ENCODE measurements at regions not wholly inside any gene's neighbourhood (a gene's known extent, or its start where the extent isn't known, plus 50 kb on each side); places are given as distances from the start of the nearest gene placed in this dataset.

DNA sequence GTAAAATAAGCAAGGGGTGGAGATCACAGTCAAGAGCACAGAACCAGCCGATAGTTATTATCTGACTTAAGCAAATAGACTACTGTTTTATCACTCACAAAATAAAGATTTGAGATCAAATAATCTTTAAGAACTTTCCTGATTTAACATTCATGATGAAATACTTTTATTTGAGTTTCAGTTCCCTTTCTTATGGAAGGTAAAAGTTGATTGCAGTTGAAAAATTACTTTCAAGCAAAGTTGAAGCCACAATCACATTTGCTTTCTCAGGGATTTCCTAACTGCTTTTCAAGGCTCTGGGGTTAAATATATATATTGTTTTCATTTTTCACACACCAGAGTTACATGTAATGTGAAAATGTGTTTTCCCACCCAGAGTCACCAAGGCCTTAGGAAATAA is 599.5 kb downstream of the KCNJ3 start:
- DNase-seq (ENCODE audit: low spot score), result no peak

DNA sequence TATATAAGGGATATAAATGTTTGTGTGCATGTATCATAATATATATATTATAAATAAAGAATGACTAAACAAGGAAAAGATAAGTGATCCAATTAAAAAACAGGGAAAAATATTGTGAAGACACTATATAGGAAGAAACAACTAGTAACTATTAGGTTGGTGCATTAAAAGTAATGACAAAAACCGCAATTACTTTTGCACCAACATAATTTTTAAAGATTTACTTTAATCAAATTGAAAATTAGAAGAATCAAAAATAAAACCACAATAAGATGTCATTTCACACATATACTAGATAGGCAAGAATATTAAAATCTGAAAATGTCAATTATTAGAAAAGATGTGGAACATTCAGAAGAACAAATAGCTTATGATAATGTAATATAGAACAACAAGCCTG is 595.9 kb downstream of the KCNJ3 start:
- DNase-seq (ENCODE audit: low spot score), result no peak

DNA sequence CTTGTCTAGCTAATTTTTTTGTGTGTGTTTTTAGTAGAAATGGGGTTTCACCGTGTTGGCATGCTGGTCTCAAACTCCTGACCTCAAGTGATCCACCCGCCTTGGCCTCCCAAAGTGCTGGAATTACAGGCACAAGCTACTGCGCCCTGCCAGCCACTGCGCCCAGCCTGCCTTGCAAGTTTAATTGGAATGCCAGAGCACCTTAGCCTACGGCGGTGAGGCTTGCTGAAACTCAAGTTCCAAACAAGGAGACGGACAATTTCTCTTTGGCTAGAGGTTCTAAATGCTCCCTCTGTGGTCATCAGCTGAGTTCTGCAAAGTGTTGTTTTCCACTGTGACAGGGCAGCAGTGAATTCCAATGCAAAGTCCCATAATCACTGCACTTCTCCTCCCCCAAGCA is 583.4 kb downstream of the KCNJ3 start:
- no peak for DNase-seq (ENCODE audit: low spot score)

DNA sequence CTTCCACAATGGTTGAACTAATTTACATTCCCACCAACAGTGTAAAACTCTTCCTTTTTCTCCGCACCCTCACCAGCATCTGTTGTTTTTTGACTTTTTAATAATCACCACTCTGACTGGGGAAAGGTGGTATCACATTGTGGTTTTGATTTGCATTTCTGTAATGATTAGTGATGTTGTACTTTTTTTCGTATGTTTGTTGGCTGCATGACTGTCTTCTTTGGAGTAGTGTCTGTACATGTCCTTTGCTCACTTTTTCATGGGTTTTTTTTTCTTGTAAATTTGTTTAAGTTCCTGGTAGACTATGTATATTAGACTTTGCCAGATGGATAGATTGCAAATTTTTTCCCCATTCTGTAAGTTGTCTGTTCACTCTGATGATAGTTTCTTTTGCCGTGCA is 574.8 kb downstream of the KCNJ3 start:
- DNase-seq (ENCODE audit: low spot score), result no peak

DNA sequence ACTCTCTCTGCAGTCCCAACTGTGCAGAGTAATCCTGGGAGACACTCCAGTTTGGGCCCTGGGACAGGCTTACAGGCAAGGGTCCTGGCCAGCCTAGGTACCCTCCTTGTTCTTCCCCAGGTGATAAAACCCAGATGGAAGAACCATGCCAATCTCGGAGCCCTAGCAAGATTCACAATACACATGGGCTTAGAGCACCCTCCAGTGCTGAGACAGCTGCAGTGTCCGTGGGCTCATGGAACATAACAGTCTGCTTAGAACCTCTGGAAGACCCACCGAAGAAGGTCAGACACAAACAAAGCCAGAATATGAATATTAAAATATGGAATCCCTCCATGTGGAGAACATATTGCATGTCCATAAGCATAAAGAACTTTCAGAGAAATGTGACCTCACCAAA is 568.1 kb downstream of the KCNJ3 start:
- DNase-seq (ENCODE audit: low spot score), result peak; percentile 21

DNA sequence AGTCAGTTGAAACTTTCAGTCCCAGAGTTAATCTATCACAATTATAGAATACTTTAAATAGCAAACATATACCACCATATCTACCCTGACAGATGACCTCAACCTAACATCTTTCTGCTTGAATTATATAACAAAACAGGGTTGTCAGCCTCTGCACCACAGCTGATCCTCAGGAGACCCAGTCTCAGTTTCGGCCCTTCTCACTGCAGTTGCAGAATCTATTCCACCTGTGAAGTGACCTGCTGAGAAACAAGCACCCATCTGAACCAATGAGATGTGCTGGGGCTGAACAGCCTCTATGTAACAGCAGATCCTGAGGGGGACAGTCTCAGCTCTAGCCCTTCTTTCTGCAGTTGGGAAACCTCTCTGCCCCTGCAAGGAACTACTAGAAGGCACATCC is 567.6 kb downstream of the KCNJ3 start:
- DNase-seq (ENCODE audit: low spot score), result no peak

DNA sequence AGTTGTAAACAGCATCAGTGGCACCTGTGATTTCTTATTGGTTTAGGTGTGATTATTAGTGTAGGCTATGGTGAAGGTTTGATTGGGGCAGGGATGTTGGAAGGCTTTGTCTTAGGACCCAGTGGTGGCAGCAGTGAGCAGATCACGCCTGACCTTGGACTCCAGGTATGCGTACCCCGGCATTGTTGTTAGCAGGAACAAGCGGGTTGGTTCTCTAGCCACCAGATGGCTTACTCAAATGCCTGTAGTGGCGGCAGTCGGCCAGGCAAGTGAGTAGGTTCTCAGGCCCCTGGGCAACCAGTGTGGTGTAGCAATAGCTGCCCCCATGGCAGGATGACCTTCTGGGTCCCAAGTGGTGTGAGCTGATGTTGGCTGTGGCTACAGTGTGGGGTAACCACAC is 558.3 kb downstream of the KCNJ3 start:
- DNase-seq (ENCODE audit: low spot score), result peak; percentile 14

DNA sequence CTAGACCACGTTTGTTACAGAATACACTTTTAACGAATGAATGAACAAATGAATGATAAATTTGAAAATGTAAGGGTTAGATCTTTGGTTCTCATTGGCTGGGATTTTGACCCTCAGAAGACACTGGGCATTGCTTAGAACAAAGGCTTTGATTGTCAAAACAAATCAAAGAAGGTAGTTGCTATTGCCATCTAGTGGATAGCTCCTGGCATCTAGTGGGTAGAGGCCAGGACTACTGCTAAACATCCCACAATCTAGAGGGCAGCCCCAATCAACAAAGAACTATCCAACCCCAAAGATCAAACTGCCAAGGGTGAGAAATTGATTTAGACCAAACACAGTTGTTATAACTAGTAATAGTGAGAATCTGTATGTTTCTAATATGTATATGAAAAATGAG is 552.3 kb downstream of the KCNJ3 start:
- DNase-seq (ENCODE audit: low spot score), result peak; percentile 39

DNA sequence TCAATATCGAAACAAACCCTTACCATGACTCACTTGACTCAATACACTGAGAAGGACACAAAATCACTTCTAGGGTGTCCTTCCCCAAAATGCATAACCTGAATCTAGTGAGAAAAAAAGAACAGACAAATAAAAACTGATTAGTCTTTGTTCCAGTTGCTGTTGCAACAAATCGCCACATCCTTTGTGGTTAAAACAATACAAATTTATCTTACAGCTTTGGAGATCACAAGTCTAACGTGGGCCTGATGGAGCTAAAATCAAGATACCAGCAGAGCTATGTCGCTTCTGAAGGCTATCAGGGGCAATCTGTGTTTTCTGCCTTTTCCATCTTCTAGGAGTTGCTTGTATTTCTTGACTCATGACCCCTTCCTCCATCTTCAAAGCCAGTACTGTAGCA is 541.7 kb downstream of the KCNJ3 start:
- DNase-seq (ENCODE audit: low spot score), result no peak

DNA sequence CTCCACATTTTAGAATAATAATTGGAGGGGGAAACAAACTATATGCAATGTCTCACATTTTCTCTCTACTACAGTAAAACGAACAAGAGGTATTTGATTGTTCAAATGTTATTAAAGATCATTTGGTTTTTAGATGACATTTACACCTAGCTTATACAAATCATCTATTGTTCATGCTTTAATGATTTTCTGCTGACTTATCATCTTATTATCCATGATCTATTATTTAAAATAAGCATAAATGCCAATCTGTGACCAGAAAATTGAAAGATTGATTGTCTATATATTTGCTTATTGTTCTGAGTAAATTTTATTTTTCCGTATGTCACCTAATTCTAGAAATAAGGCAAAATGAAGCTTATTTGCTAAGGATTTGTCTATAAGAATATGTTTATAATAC is 537.2 kb downstream of the KCNJ3 start:
- no peak for DNase-seq (ENCODE audit: low spot score)

DNA sequence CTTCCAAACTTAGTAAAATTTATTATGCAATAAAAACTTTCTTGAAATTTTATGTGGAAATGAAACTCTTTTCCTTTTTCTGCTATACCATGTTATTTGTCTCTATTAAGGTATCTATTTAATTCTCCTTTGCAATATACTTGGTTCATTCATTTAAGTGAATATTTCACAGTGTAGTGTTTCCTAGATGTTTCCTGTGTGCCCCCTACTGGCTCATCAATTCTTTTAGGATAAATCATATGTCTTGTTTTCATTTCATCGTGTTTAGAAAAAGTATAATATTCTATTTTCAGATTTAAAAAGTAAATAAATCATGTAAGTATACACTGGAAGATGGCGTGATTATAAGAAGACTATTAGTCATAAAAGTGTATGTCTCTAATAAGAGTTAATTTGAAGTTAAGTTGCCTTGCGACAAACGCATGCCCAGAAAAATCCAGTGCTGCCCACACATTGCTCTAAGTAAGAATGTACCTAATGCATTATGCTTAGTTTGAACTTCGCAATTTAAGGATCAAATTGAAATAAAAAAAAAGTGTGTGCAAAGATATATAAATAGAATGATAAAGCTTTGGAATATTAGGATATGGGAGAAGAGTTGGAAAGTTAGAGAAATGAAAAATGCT is 525.4 kb downstream of the KCNJ3 start:
- DNase-seq (ENCODE audit: low spot score), result peak; percentile 12

DNA sequence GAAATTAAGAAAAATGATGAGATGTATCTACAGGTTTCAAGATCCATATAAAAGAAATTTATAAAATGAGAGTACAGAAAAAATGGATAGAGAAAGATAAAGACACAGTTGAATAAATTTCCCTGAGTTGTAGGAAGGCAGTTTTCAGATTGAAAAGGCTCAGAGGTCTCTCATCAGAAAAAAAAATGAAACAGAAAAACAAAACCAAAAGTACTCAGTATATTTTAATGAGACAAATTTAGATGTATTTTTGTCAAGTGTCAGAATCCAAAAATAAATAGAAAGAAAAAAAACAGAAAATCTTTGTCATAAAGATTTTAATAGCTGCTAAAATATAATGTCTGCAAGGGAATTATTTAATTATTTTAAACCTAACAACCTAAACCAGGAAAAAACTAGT is 520.5 kb downstream of the KCNJ3 start:
- DNase-seq (ENCODE audit: low spot score), result no peak

DNA sequence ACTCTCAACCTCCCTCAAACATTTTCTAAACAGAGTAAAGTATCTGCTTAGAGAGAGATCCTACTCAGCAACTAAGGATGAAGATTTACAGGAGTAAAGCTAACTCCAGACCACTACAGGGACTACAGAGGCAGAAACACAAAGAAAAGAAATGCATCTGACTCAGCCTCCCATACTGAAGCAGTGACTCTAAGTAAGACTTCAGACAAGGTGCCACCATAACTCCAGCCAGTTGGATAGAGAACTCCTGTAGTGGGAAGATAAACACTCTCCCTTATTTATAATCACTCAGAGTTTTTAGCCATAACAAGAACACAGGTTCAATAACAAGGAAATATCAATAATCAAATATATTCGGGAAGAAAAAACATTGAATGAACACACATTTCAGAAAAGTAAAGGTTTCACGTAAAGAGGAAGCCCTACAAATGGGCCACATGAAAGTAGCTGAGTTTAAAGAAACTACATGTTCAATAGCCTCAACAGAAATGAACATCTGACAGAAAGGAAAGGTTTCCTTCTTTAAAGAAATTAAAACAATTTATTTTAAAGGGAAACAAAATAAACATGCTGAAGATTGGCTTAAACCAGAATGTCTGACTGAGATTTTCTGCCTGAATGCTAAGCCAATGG is 519.9 kb downstream of the KCNJ3 start:
- no peak for DNase-seq (ENCODE audit: low spot score)

DNA sequence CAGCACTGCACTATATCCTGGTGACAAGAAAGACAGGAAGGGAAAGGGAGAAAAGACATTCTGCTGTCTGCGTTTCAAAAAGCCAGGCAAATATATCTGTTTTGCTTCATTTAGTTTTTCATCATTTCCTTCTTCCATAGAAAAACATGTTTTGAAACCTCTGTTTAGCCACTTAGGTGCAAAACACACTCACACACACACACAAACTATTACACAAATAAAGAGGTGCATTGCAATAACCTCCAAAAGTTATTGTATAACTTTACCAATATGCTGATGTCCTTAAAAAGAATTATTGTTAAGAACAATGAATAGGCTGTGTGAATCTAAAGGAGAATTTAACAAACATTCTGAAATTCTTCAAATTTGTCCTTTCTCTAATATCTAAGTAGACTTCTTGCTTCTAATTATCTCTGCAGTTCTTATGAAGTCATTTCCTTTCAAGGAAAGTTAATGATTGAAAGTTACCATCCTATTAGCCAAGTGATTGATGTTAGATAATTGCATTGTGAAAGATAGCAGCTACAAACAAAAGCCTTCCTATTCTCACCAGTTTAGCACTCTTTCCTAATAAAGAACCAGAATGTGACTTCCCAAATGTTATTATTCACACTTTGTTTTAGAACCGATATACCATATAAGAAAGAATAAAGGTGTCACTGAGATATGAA is 516.7 kb downstream of the KCNJ3 start:
- no peak for DNase-seq (ENCODE audit: low spot score)

DNA sequence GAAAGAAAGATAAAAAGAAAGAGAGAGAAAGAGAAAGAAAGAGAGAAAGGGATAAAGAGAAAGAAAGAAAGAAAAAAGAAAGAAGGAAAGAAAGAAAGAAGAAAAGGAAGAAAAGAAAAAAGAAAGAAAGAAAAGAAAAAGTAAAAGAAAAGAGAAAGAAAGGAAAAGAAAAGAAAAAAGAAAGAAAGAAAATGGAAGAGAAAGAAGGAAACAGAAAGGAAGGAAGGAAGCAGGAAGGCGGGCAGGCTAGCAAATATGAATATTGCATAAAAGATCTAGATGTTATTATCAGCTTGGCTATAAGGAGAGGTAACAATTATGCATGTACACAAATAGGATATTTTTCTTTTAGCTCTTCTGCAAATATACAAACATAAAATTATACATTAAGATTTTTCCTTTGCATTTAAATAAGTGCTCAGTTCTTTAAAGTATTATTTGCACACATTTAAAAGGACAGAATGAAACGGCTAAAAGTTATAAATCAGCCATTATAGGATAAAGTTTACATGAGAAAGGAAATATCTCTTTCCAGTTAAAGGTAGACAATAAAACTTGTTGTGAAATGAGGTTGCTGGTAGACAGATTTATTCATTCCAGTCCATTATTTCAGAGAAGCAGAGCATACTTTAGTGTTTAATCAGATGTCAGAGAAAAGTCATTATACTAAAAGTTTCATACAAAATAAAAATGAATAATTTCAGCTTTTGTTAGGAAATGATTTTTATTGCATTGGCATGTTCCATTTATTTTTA is 511.4 kb downstream of the KCNJ3 start:
- DNase-seq (ENCODE audit: low spot score), result no peak

DNA sequence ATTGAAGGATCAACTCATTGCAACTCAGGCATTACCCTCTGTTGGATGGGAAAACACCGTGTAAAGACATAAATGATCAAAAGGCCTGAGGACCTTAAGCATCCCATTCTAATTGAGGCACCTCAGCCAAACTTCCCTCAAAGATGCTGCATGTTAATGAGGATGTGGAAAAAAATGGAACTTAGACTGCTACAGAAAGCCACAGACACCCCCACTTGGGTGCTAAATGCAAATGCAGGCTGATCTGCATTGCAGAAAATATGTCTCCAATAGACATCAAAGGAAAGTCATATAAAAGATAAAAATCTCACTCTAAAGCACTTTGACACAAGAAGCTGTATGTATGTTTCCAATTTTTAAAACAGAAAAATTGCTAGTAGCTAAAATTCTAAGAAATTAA is 504.7 kb downstream of the KCNJ3 start:
- no peak for DNase-seq (ENCODE audit: low spot score)

DNA sequence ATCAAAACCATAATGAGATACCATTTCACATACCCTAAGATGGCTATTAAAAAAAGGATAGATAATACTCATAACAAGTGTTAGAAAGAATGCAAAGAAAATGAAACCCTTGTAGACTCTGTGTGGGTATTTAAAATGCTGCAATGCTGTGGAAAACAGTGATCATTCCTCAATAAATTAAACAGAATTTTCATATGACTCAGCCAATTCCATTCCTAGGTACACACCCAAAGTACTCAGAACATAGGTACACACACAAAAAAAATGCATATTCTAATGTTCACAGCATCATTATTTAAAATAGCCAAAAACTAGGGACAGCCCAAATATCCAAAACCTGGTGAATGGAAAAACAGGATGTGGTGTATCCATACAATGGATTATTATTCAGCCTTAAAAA is 502.3 kb downstream of the KCNJ3 start:
- no peak for DNase-seq (ENCODE audit: low spot score)

DNA sequence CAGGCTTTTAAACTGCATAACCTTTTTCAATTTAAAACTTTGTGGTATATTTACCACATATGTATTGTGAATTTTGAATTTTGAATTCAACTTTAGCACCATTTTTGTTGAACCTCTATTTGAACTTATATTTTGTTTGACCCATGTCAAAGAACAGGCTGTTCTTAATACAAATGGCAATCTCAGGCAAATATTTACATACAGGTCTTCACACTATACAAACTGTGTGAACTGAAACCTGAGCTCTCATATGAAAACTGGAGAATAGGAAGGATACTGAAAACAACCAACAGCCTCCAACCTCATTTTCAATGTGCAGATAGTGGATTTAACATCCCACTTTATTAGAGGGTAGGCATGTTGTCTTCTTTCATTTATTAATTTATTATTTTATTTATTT is 491.8 kb downstream of the KCNJ3 start:
- DNase-seq (ENCODE audit: low spot score), result no peak

DNA sequence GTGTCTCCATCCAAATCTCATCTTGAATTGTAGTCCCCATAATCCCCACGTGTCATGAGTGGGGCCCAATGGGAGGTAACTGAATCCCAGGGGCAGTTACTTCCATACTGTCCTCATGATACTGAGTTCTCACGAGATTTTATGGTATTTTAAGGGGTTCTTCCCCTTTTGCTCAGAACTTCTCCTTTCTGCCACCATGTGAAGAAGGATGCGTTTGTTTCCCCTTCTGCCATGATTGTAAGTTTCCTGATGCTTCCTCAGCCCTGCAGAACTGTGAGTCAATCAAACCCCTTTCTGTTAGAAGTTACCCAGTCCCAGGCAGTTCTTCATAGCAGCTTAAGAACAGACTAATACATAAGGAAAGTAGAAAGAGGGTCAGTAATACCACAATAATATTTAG is 480.4 kb downstream of the KCNJ3 start:
- DNase-seq (ENCODE audit: low spot score), result no peak

DNA sequence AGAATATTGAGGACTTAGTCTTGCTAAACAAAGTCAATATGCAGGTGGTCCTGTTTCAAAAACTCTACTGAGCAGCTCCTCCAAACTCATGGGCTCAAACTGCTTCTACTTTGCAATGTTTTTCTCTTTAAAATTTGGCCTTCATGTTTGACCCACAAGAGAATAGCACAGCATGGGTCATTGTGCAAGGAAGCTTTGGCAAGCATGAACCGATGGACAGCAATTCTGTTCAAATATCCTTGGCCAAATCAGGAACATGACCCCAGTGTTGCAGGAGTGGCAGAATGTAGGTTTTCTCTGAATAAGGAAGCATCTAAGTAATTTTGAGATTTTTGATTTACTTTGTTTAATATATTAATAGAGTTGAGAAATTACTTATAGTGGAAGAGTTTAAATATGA is 477.9 kb downstream of the KCNJ3 start:
- DNase-seq (ENCODE audit: low spot score), result no peak

DNA sequence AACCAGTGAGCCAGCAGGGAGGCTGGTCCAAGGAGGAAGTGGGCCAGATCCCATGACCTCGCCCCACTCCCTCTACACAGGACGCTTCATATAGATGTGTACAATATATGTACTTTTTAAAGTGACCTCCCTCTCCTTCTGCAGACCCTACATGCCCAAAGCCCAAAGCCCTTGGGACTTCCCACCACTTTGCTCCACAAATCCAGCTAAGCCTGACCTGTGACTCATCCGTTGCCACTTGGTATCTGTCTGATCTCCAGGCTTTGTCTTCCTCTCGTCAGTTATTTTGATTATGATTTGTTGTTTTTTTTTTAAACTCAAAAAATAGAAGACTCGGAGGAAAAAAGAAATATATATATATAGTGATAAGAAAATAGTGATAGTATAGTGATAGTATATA is 470.8 kb downstream of the KCNJ3 start:
- DNase-seq (ENCODE audit: low spot score), result no peak

DNA sequence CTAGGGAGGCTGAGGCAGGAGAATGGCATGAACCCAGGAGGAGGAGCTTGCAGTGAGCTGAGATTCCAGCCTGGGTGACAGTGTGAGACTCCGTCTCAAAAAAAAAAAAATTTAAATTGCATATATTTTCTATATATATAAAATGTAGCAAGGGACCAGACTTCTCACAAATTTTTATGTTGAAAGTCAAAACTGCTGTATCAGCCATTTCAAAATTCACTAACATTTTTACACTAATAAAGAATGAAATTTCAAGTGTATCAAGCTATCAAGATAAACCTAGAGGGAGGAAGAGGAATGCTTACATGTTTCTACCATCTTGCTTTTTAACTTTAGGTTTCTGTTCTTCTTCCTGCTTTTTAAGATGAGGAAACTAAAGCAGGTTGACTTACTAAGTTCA is 464.0 kb downstream of the KCNJ3 start:
- no peak for DNase-seq (ENCODE audit: low spot score)

DNA sequence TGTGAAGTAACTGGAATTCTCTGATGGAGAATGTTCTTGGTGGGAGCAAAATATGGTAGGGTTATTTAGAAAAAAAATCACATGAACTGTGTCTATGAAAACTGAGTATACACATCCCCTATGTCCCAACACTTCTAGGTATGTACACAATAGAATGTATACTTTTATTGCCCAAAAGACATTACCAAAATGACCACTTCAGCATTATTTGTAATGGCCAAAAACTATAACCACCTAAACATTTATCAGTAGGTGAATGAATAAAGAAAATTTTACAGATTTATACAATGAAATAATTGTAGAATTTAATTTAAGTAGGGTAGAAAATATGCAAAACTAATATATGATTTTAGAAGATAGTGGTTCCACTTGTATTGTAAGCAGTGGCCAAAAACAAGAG is 462.8 kb downstream of the KCNJ3 start:
- no peak for DNase-seq (ENCODE audit: low spot score)
